ENCODE measurements at regions not wholly inside any gene's neighbourhood (a gene's known extent, or its start where the extent isn't known, plus 50 kb on each side); places are given as distances from the start of the nearest gene placed in this dataset.

GRCh38 chr3:180808823-180809575 is 103.5 kb upstream of the FXR1 start:
- Mint-ChIP-seq H3K27ac (no peak overlapping the region), H3K4me3 (no peak overlapping the region), H3K27me3 (no peaks in the 10 kb centered on the region), H3K4me1 (no peaks in the 10 kb centered on the region), H3K9me3 (no peaks in the 10 kb centered on the region), H3K36me3 (no peaks in the 10 kb centered on the region)

- no peaks in the 10 kb centered on the region for H3K36me3 Mint-ChIP-seq
- H3K4me1 Mint-ChIP-seq, result no peaks in the 10 kb centered on the region
- H3K9me3 Mint-ChIP-seq, result no peaks in the 10 kb centered on the region
- no peak overlapping the region for H3K27ac Mint-ChIP-seq
- H3K27me3 Mint-ChIP-seq, result peaks cover 6% of the 10 kb centered on the region
- H3K4me3 Mint-ChIP-seq, result no peak overlapping the region
Observed at GRCh38 chr3:180820400-180820799, 92.1 kb upstream of the FXR1 start.

GRCh38 chr3:180825964-180826363 is 86.5 kb upstream of the FXR1 start:
- no peaks in the 10 kb centered on the region for H3K4me1 Mint-ChIP-seq
- peaks cover 5% of the 10 kb centered on the region for H3K27me3 Mint-ChIP-seq
- no peak overlapping the region for H3K4me3 Mint-ChIP-seq
- H3K9me3 Mint-ChIP-seq, result no peaks in the 10 kb centered on the region
- H3K36me3 Mint-ChIP-seq, result no peaks in the 10 kb centered on the region
- no peak overlapping the region for H3K27ac Mint-ChIP-seq

- no peaks in the 10 kb centered on the region for H3K4me1 Mint-ChIP-seq
- no peak overlapping the region for H3K27ac Mint-ChIP-seq
- no peaks in the 10 kb centered on the region for H3K9me3 Mint-ChIP-seq
- no peaks in the 10 kb centered on the region for H3K36me3 Mint-ChIP-seq
- H3K4me3 Mint-ChIP-seq, result no peak overlapping the region
- peaks cover 4% of the 10 kb centered on the region for H3K27me3 Mint-ChIP-seq
Observed at GRCh38 chr3:180827171-180827570, 85.3 kb upstream of the FXR1 start.

GRCh38 chr3:180828001-180828720 is 84.3 kb upstream of the FXR1 start:
- Mint-ChIP-seq H3K27ac (no peak overlapping the region), H3K4me1 (no peaks in the 10 kb centered on the region), H3K27me3 (peaks cover 4% of the 10 kb centered on the region), H3K4me3 (no peak overlapping the region), H3K36me3 (no peaks in the 10 kb centered on the region), H3K9me3 (no peaks in the 10 kb centered on the region)

- peaks cover 4% of the 10 kb centered on the region for H3K27me3 Mint-ChIP-seq
- H3K27ac Mint-ChIP-seq, result no peak overlapping the region
- H3K9me3 Mint-ChIP-seq, result no peaks in the 10 kb centered on the region
- no peaks in the 10 kb centered on the region for H3K4me1 Mint-ChIP-seq
- no peaks in the 10 kb centered on the region for H3K36me3 Mint-ChIP-seq
- no peak overlapping the region for H3K4me3 Mint-ChIP-seq
Observed at GRCh38 chr3:180828723-180829408, 83.6 kb upstream of the FXR1 start.

- H3K27ac Mint-ChIP-seq, result no peak overlapping the region
- H3K9me3 Mint-ChIP-seq, result no peaks in the 10 kb centered on the region
- H3K4me1 Mint-ChIP-seq, result no peaks in the 10 kb centered on the region
- no peaks in the 10 kb centered on the region for H3K36me3 Mint-ChIP-seq
- H3K4me3 Mint-ChIP-seq, result no peak overlapping the region
- H3K27me3 Mint-ChIP-seq, result peaks cover 4% of the 10 kb centered on the region
Observed at GRCh38 chr3:180829409-180830405, 82.8 kb upstream of the FXR1 start.

GRCh38 chr3:180835501-180835900 is 77.0 kb upstream of the FXR1 start:
- Mint-ChIP-seq H3K4me3 (no peak overlapping the region), H3K36me3 (no peaks in the 10 kb centered on the region), H3K4me1 (no peaks in the 10 kb centered on the region), H3K9me3 (peaks cover 0 to 7% (median 4%) of the 10 kb centered on the region in 3 donors), H3K27ac (no peak overlapping the region), H3K27me3 (peaks cover 3% of the 10 kb centered on the region)

- Mint-ChIP-seq H3K27me3 (peaks cover 3% of the 10 kb centered on the region), H3K36me3 (no peaks in the 10 kb centered on the region), H3K4me1 (no peaks in the 10 kb centered on the region), H3K4me3 (no peak overlapping the region), H3K27ac (no peak overlapping the region), H3K9me3 (peaks cover 3 to 7% (median 4%) of the 10 kb centered on the region in 3 donors)
Observed at GRCh38 chr3:180836766-180837165, 75.7 kb upstream of the FXR1 start.

- H3K9me3 Mint-ChIP-seq, result peaks cover 2 to 8% (median 5%) of the 10 kb centered on the region in 3 donors
- peaks cover 5% of the 10 kb centered on the region for H3K27me3 Mint-ChIP-seq
- H3K4me1 Mint-ChIP-seq, result peaks cover 0 to 1% (median 0%) of the 10 kb centered on the region in 3 donors
- H3K27ac Mint-ChIP-seq, result no peak overlapping the region
- no peak overlapping the region for H3K4me3 Mint-ChIP-seq
- no peaks in the 10 kb centered on the region for H3K36me3 Mint-ChIP-seq
Observed at GRCh38 chr3:180854887-180855286, 57.6 kb upstream of the FXR1 start.

GRCh38 chr3:180855364-180855763 is 57.1 kb upstream of the FXR1 start:
- H3K4me3 Mint-ChIP-seq, result no peak overlapping the region
- peaks cover 2 to 8% (median 5%) of the 10 kb centered on the region in 3 donors for H3K9me3 Mint-ChIP-seq
- H3K36me3 Mint-ChIP-seq, result no peaks in the 10 kb centered on the region
- H3K27ac Mint-ChIP-seq, result no peak overlapping the region
- H3K27me3 Mint-ChIP-seq, result peaks cover 5% of the 10 kb centered on the region
- peaks cover 0 to 1% (median 0%) of the 10 kb centered on the region in 3 donors for H3K4me1 Mint-ChIP-seq

- H3K9me3 Mint-ChIP-seq, result peaks cover 2 to 8% (median 5%) of the 10 kb centered on the region in 3 donors
- peaks cover 0 to 1% (median 0%) of the 10 kb centered on the region in 3 donors for H3K4me1 Mint-ChIP-seq
- H3K4me3 Mint-ChIP-seq, result no peak overlapping the region
- no peaks in the 10 kb centered on the region for H3K36me3 Mint-ChIP-seq
- H3K27me3 Mint-ChIP-seq, result peaks cover 5% of the 10 kb centered on the region
- no peak overlapping the region for H3K27ac Mint-ChIP-seq
Observed at GRCh38 chr3:180855956-180856355, 56.5 kb upstream of the FXR1 start.

GRCh38 chr3:180860180-180860858 is 52.2 kb upstream of the FXR1 start:
- Mint-ChIP-seq H3K4me1 (no peaks in the 10 kb centered on the region), H3K36me3 (no peaks in the 10 kb centered on the region), H3K27me3 (no peaks in the 10 kb centered on the region), H3K9me3 (peaks cover 5 to 6% (median 6%) of the 10 kb centered on the region in 3 donors), H3K4me3 (peak overlapping the region in 1 of 4 donors; percentile 12), H3K27ac (no peak overlapping the region)

Measured in IgD-negative memory B cell (primary cell).